HCT116 (cell line): ENCODE measurements at regions not wholly inside any gene's neighbourhood (a gene's known extent, or its start where the extent isn't known, plus 50 kb on each side); places are given as distances from the start of the nearest gene placed in this dataset.
"Not testable (repeated sequence)": the region's sequence is repeated elsewhere in the genome, so short reads cannot be mapped to it uniquely, and the experiment has no call there.

Source experiments
- ATAC-seq: fragments of 200-7000 bp; cut with Tn5 transposase; 2 replicates; pipeline ENCODE4 v1.9.1; 2020; ENCODE audit warnings: mild to moderate bottlenecking, moderate library complexity
- BruUV-seq: library from RNA; stranded (reverse); fragments of 400-500 nt; replicated peaks from 2 replicates; lab custom pipeline; 2021; lab: Mats Ljungman, UMichigan
- CTCF ChIA-PET: fragments of 300-600 bp; sonication (Branson Sonifier 250); formaldehyde crosslinking; loops from one replicate; lab custom pipeline; 2021; ENCODE audit warnings: antibody characterized with exemption; lab: Charles Lee
- POLR2A ChIA-PET: fragments of 300-600, 350-600 bp; sonication (Branson Sonifier 250); formaldehyde crosslinking; loops from one replicate; lab custom pipeline; 2021; ENCODE audit warnings: antibody characterized with exemption; lab: Charles Lee
- RAD21 ChIA-PET, 2 experiments: fragments of 300-600 bp; sonication (Branson Sonifier 250); formaldehyde crosslinking; loops; one replicate each; lab custom pipeline; 2023; ENCODE audit warnings: low total read pairs in 2 of 2; ENCODE audit not compliant: uncharacterized antibody in 2 of 2, unreplicated experiment in 2 of 2, low non-redundant PET in 1 of 2; lab: Charles Lee
- DNase-seq: peaks from one replicate; pipeline ENCODE4 v3.0.0-alpha.2; 2010; ENCODE audit warnings: low read depth, low spot score
- H2AFZ ChIP-seq: fragments of 200-600 bp; shearing (Covaris generic), sonication (generic); 2 replicates; pipeline ENCODE4 v1.6.1; 2017; ENCODE audit warnings: low read depth, mixed run types, mixed read lengths, antibody characterized with exemption, low read length; ENCODE audit not compliant: poor library complexity, severe bottlenecking
- H3K27ac ChIP-seq: 2 replicates; pipeline ENCODE4 v1.5.1; 2012; ENCODE audit warnings: low read depth, low read length
- H3K27me3 ChIP-seq: fragments of 200-600 bp; sonication (generic); 2 replicates; pipeline ENCODE4 v1.6.1; 2016; ENCODE audit warnings: mixed run types, low read length, mixed read lengths; ENCODE audit not compliant: insufficient read depth
- H3K36me3 ChIP-seq, 2 experiments: fragments of 200-500 bp in 1 of 2; fragments of 200-600 bp in 1 of 2; sonication (Bioruptor generic) in 1 of 2; sonication (generic) in 1 of 2; 2 replicates each; pipeline versions ENCODE4 v1.5.1 to v1.6.1; 2014 to 2016; ENCODE audit warnings: low read length in 2 of 2, inconsistent platforms in 1 of 2, mixed read lengths in 1 of 2, mixed run types in 1 of 2; ENCODE audit not compliant: insufficient read depth in 2 of 2, control insufficient read depth in 1 of 2
- H3K4me1 ChIP-seq, 2 experiments: fragments of 200-600 bp in 1 of 2; sonication (generic) in 1 of 2; 2 replicates each; pipeline versions ENCODE4 v1.5.1 to v1.6.1; 2012 to 2017; ENCODE audit warnings: low read length in 2 of 2, inconsistent platforms in 1 of 2, mild to moderate bottlenecking in 1 of 2, mixed read lengths in 1 of 2, mixed run types in 1 of 2, moderate library complexity in 1 of 2; ENCODE audit not compliant: insufficient read depth in 2 of 2, control insufficient read depth in 1 of 2
- H3K4me2 ChIP-seq: fragments of 200-600 bp; sonication (generic); 2 replicates; pipeline ENCODE4 v1.6.1; 2017; ENCODE audit warnings: mixed run types, low read length, mixed read lengths
- H3K4me3 ChIP-seq, 2 experiments: fragments of 200-600 bp in 1 of 2; sonication (generic) in 1 of 2; replicated peaks in 1 of 2; 2 replicates each; pipeline ENCODE4 v1.5.1; 2011 to 2016; ENCODE audit warnings: low read length in 2 of 2, control low read depth in 1 of 2, low read depth in 1 of 2, mild to moderate bottlenecking in 1 of 2, mixed read lengths in 1 of 2, mixed run types in 1 of 2
- H3K79me2 ChIP-seq: fragments of 200-600 bp; sonication (generic); 2 replicates; pipeline ENCODE4 v1.6.1; 2017; ENCODE audit warnings: mild to moderate bottlenecking, mixed run types, low read length, moderate library complexity, mixed read lengths; ENCODE audit not compliant: insufficient read depth
- H3K9ac ChIP-seq: fragments of 200-600 bp; sonication (generic); 2 replicates; pipeline ENCODE4 v1.6.1; 2016; ENCODE audit warnings: low read length, mixed read lengths
- H3K9me2 ChIP-seq: fragments of 200-600 bp; sonication (generic), shearing (Covaris generic); 2 replicates; pipeline ENCODE4 v1.6.1; 2017; ENCODE audit warnings: mixed run types, mild to moderate bottlenecking, moderate library complexity; ENCODE audit not compliant: insufficient read depth
- H3K9me3 ChIP-seq, 2 experiments: fragments of 200-500 bp in 1 of 2; fragments of 200-600 bp in 1 of 2; sonication (Bioruptor generic) in 1 of 2; sonication (generic) in 1 of 2; 2 replicates each; pipeline ENCODE4 v1.6.1; 2014 to 2017; ENCODE audit warnings: low read length in 2 of 2, mixed read lengths in 2 of 2, inconsistent platforms in 1 of 2, low read depth in 1 of 2, mild to moderate bottlenecking in 1 of 2, mixed run types in 1 of 2, moderate library complexity in 1 of 2; ENCODE audit not compliant: control insufficient read depth in 1 of 2, insufficient read depth in 1 of 2
- H4K20me1 ChIP-seq: fragments of 200-600 bp; sonication (generic), shearing (Covaris generic); 2 replicates; pipeline ENCODE4 v1.6.1; 2017; ENCODE audit warnings: mixed run types, mild to moderate bottlenecking, moderate library complexity; ENCODE audit not compliant: insufficient read depth
- intact Hi-C: fragments of 100-400 bp; cut with micrococcal nuclease; formaldehyde crosslinking; loops from 2 replicates; pipeline ENCODE4 v1.10.0; 2022

- DNase-seq, H3K4me2 ChIP-seq, H3K27me3 ChIP-seq, H3K9me3 ChIP-seq, H3K27ac ChIP-seq, H3K9me2 ChIP-seq, H2AFZ ChIP-seq, intact Hi-C loops, H4K20me1 ChIP-seq, H3K9ac ChIP-seq, H3K36me3 ChIP-seq, POLR2A ChIA-PET, CTCF ChIA-PET, RAD21 ChIA-PET, H3K4me3 ChIP-seq, H3K4me1 ChIP-seq, H3K79me2 ChIP-seq: not testable (repeated sequence)
- ATAC-seq: peak; percentile 85
- BruUV-seq: TSS peak; percentile 44
Measured at GRCh38 chr1:206320227-206320626, 116.9 kb downstream of the SRGAP2 start.

GRCh38 chr1:206326159-206326939 lies 123.0 kb downstream of the SRGAP2 start:
- RAD21 ChIA-PET, H3K4me1 ChIP-seq, H4K20me1 ChIP-seq, H2AFZ ChIP-seq, DNase-seq, H3K36me3 ChIP-seq, intact Hi-C loops, H3K9ac ChIP-seq, H3K9me3 ChIP-seq, CTCF ChIA-PET, H3K4me3 ChIP-seq, BruUV-seq, H3K27me3 ChIP-seq, POLR2A ChIA-PET, H3K27ac ChIP-seq, H3K79me2 ChIP-seq, H3K9me2 ChIP-seq: not testable (repeated sequence)
- H3K4me2 ChIP-seq: peak overlapping the region; percentile 36; the same call in 1 of the 2 replicates
- peak; percentile 94 for ATAC-seq

- H3K9me2 ChIP-seq, DNase-seq, RAD21 ChIA-PET, H3K9me3 ChIP-seq, H3K36me3 ChIP-seq, H3K4me3 ChIP-seq, H3K27ac ChIP-seq, H3K9ac ChIP-seq, BruUV-seq, H2AFZ ChIP-seq, ATAC-seq, H4K20me1 ChIP-seq, CTCF ChIA-PET, H3K4me2 ChIP-seq, H3K27me3 ChIP-seq, H3K79me2 ChIP-seq, POLR2A ChIA-PET, intact Hi-C loops: not testable (repeated sequence)
- peaks cover 0 to 12% of the 10 kb centered on the region in 2 experiments; a peak in 2 of 4 replicates for H3K4me1 ChIP-seq
Measured at GRCh38 chr1:206331597-206331996, 128.3 kb downstream of the SRGAP2 start.

GRCh38 chr1:206333316-206333715 lies 130.0 kb downstream of the SRGAP2 start:
- H3K9me2 ChIP-seq, H3K9me3 ChIP-seq, H3K9ac ChIP-seq, ATAC-seq, H3K4me3 ChIP-seq, H3K79me2 ChIP-seq, H3K27me3 ChIP-seq, H3K27ac ChIP-seq, DNase-seq, POLR2A ChIA-PET, H2AFZ ChIP-seq, H3K4me2 ChIP-seq, CTCF ChIA-PET, H3K36me3 ChIP-seq, intact Hi-C loops, H3K4me1 ChIP-seq, BruUV-seq, RAD21 ChIA-PET, H4K20me1 ChIP-seq: not testable (repeated sequence)
